LNCAP (cell line): ENCODE measurements at regions not wholly inside any gene's neighbourhood (a gene's known extent, or its start where the extent isn't known, plus 50 kb on each side); places are given as distances from the start of the nearest gene placed in this dataset.

Source experiments
- TF ChIP-seq, protein P1 (sequence below): fragments of 450-650 bp; IDR thresholded peaks from 2 replicates; pipeline ENCODE4 v1.5.1; 2017; ENCODE audit warnings: mild to moderate bottlenecking

DNA sequence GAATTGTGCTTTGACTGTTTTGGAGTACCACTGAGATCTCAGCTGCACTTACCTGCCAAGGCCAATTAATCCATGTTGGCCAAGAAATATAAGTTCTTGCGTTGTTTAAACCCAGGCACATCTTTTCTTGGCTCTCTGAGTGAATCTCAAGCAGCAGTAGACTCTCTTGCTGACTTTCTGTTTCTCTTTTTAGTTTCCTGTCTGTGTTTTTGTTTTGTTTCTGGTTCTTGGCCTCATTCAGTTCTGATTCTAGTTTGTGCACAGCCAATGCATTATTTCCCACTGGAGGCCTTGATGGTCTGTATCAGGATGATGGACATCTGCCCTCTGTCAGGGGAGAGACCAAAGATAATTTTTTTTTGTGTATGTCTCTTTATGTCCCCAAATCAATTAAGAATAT is 379.4 kb downstream of the CDH2 start:
- TF ChIP-seq, protein P1, sequence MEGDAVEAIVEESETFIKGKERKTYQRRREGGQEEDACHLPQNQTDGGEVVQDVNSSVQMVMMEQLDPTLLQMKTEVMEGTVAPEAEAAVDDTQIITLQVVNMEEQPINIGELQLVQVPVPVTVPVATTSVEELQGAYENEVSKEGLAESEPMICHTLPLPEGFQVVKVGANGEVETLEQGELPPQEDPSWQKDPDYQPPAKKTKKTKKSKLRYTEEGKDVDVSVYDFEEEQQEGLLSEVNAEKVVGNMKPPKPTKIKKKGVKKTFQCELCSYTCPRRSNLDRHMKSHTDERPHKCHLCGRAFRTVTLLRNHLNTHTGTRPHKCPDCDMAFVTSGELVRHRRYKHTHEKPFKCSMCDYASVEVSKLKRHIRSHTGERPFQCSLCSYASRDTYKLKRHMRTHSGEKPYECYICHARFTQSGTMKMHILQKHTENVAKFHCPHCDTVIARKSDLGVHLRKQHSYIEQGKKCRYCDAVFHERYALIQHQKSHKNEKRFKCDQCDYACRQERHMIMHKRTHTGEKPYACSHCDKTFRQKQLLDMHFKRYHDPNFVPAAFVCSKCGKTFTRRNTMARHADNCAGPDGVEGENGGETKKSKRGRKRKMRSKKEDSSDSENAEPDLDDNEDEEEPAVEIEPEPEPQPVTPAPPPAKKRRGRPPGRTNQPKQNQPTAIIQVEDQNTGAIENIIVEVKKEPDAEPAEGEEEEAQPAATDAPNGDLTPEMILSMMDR, result no peak

DNA sequence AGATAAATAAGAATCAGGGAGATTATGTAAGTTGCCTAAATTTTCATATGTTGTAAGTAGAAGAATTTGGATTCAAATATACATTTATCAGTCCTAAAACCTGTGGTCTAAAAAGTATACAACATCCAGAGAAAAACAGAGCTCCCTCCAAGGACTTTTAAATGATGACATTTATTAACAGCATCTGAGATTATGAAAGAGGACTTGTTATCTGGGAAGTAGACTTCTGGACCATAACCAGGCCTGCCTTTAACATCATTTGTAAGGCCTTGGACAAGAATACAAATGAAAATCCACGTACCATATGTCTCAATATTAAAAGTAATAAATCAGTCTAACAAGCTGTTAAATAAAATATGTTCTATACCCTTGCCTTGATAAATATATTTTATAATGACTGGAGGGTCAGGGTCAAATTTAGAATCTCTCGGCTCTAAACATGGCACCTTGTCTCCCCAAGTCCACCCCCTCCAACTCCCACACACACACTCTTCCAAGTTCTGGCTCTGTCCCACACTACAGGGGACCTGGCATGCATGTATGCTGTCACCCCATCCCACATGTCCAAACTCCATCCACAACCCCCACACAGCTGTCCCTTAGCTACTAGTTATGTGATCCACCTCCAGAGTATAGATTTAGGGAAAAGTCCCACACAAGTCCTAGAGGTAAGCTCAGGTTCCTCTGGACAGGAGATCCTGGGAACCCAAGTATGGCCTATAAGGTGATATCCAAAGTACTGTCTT is 382.6 kb downstream of the CDH2 start:
- TF ChIP-seq, protein P1, result no peak

DNA sequence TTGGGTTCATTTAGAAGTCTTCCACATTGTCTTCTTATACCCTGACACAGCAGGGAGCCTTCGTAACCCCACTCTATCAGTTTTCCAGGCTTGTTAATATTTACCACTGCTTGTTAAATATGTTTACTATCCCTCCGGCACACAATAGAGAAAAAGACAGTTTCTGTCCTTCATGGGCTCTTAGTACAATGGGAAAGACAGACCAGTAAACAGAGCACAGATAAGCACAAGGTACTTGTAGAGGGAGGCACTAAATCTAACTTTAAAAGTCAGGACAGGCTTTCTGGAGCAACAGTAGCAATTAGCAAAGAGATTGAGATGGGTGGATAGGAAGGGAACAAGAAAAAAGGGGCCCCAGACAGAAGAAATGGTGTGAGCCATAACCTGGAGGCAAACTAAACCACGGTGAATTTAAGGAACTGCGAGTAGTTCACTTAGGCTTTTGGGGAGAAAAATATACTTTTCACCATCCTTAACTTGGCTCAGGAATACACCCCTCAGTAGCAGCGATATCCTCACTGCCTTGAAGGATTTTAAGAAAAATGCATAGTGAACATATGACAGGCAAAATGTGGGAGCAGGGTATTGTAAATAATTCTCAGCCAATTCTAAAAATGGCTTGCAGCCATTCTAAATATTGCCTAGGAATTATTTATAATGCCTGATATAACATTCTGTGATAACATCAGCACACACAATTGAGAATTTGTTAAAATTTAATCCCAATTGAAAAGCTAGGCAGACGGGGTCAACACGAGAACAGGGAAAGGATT is 383.7 kb downstream of the CDH2 start:
- TF ChIP-seq, protein P1, result no peak

DNA sequence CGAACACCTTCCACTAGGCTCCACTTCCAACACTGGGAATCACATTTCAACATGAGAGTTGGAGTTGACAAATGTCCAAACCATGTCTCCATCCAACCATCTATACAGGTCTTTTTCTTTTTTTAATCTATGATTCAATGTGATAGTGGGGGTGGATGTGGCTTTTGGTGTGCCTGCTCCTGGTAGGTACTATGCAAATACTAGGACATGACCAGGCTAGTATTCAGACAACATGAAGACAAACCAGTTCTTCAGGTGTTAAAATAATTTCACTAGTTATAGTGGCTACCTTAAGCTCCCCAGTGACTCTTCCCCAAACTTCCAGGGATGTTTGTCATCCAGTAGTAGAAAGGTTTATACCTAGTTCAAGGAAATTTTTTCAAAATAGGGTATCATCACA is 387.5 kb downstream of the CDH2 start:
- TF ChIP-seq, protein P1, result no peak

DNA sequence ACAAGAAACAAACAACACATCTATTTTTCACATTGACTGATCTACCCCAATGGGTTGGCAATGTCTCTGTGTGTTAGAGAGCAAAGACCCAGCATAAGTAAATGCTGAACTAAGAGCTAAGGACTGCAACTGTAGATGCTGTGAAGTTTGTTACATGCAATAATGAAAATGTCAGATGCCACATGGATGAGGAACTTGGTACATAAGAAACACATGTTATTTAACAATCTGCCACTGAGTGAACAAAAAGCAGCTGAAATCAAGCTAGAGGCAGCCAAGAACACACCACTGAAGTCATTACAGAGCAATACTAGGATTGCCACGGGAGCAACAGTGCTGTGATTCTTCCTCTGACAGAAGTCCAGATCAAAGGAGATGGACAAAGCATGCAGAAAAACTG is 389.4 kb downstream of the CDH2 start:
- TF ChIP-seq, protein P1, result no peak

DNA sequence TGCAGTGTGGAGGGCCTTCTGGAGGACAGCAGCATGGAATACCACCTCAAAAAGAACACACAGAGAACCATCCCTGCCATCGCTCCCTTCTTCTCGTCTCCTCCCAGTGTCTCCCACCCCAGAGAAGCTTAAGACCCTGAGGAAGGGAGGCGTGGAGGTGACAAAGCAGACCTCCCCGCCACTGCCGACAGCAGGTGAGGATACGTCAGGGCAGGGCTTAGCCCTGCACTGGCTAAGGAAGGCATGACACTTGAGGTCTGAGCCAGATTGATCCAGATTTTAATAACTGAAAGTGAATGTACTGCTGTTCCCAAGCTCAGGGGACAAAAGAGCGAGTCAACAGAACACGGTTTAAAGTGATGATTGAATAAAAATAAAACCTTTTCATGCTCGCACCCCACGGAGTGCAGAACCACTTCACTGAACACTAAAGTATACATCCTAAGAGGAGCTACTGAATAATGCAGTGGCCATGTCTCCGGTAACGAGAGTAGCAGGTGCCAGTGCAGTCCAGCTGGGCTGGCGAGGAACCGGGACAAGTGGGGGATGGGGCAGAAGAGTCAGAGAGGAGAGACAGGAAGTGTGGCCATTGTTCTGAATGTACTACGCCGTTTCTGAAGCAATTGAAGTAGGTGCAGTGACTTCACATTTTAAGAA is 391.0 kb downstream of the CDH2 start:
- TF ChIP-seq, protein P1, result no peak

DNA sequence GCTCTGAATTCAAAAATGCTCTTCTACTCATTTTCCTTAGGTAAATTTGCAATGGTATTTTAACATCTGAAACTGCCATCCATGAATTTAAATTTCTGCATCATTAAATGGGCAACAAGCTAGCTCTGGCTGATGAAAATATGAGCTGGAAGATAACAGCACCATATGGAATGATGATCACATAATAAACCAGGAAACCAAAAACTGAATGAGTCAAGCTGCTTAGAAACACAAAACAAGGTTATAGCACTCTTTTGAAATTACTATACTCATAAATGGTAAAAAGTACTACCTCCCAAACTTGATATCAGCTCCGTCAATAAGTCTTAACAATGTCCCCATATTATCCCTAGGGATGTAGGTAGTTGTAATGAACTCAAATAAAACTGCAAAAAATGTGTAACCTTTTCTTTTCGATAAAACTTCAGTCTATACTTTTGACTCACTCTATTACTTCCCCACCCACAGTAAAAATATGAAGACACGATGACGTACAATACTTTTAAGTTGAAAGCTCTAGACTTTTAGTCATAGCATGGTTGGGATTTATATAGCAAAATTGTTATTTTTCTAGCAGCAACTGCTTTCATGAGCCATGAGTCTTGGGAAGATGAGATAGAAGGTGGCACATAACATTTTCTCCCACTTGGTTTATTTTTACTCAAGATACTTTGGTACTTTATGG is 396.7 kb downstream of the CDH2 start:
- TF ChIP-seq, protein P1, result no peak
